ENCODE measurements at regions not wholly inside any gene's neighbourhood (a gene's known extent, or its start where the extent isn't known, plus 50 kb on each side); places are given as distances from the start of the nearest gene placed in this dataset.

DNA sequence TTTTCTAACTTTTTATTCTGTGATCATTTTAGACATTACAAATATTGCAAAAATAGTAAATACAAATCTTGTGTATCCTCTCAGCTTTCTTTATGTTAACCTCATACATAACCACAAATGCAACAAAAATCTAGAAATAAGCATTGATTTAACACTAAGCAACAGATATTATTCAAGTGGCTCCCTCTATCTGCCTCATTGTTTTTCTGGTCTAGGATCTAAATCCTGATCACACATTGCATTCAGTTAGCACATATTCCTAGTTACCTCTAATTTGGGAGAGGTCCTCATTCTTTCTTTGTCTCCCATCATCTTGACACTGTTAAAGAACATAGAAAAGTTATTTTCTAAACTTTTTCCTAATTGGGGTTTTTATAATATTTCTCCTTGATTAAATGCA lies 1126.0 kb downstream of the ROBO2 start:
- TF ChIP-seq, protein P1, sequence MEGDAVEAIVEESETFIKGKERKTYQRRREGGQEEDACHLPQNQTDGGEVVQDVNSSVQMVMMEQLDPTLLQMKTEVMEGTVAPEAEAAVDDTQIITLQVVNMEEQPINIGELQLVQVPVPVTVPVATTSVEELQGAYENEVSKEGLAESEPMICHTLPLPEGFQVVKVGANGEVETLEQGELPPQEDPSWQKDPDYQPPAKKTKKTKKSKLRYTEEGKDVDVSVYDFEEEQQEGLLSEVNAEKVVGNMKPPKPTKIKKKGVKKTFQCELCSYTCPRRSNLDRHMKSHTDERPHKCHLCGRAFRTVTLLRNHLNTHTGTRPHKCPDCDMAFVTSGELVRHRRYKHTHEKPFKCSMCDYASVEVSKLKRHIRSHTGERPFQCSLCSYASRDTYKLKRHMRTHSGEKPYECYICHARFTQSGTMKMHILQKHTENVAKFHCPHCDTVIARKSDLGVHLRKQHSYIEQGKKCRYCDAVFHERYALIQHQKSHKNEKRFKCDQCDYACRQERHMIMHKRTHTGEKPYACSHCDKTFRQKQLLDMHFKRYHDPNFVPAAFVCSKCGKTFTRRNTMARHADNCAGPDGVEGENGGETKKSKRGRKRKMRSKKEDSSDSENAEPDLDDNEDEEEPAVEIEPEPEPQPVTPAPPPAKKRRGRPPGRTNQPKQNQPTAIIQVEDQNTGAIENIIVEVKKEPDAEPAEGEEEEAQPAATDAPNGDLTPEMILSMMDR (IDR thresholded peaks at IDR 0.05; ENCODE audit: insufficient read depth, low read length, poor library complexity, severe bottlenecking): no peak
- no peak for TF ChIP-seq EZH2phosphoT487 (conservative IDR thresholded peaks at IDR 0.05; ENCODE audit: low read length)
